IMR-90 (cell line): ENCODE measurements at regions not wholly inside any gene's neighbourhood (a gene's known extent, or its start where the extent isn't known, plus 50 kb on each side); places are given as distances from the start of the nearest gene placed in this dataset.

Experiments used
- ATAC-seq: fragments of 200-7000 bp; cut with Tn5 transposase; 2 replicates; pipeline ENCODE4 v1.9.1; 2020; ENCODE audit warnings: low read depth, mild to moderate bottlenecking, moderate library complexity
- BruUV-seq: library from RNA; stranded (reverse); fragments of 400-500 nt; replicated peaks from 2 replicates; lab custom pipeline; 2021; lab: Mats Ljungman, UMichigan
- CTCF ChIA-PET: fragments of 300-600 bp; formaldehyde crosslinking; extraction: SDS; loops from one replicate; lab custom pipeline; 2021; ENCODE audit warnings: antibody characterized with exemption; lab: Yijun Ruan, JAX
- POLR2A ChIA-PET: fragments of 300-600 bp; sonication (Branson Sonifier 250); formaldehyde crosslinking; loops from one replicate; lab custom pipeline; 2022; ENCODE audit warnings: antibody characterized with exemption; ENCODE audit not compliant: unreplicated experiment; lab: Charles Lee
- DNase-seq: peaks from one replicate; pipeline ENCODE4 v3.0.0; 2013
- H2AFZ ChIP-seq: replicated peaks from 2 replicates; pipeline ENCODE3; 2013; ENCODE audit warnings: low read length, mild to moderate bottlenecking; ENCODE audit not compliant: poor library complexity
- H2AK5ac ChIP-seq: 2 replicates; pipeline ENCODE4 v1.6.1; 2013; ENCODE audit warnings: low read depth, low read length, inconsistent platforms
- H2AK9ac ChIP-seq: replicated peaks from 2 replicates; pipeline ENCODE3; 2013; ENCODE audit warnings: mild to moderate bottlenecking, low read depth, low read length, moderate library complexity; ENCODE audit not compliant: poor library complexity
- H2BK120ac ChIP-seq: 2 replicates; pipeline ENCODE4 v1.6.1; 2013; ENCODE audit warnings: low read depth, low read length, inconsistent platforms
- H2BK15ac ChIP-seq: 3 replicates; pipeline ENCODE4 v1.6.1; 2013; ENCODE audit warnings: low read depth, low read length, inconsistent platforms
- H2BK20ac ChIP-seq: 2 replicates; pipeline ENCODE4 v1.6.1; 2013; ENCODE audit warnings: low read depth, mild to moderate bottlenecking, inconsistent platforms, low read length, moderate library complexity
- H2BK5ac ChIP-seq: 2 replicates; pipeline ENCODE4 v1.6.1; 2013; ENCODE audit warnings: mild to moderate bottlenecking, low read depth, low read length, inconsistent platforms; ENCODE audit not compliant: poor library complexity, severe bottlenecking
- H3K14ac ChIP-seq: replicated peaks from 2 replicates; pipeline ENCODE4 v1.6.1; 2013; ENCODE audit warnings: low read depth, low read length, inconsistent platforms
- H3K18ac ChIP-seq: 2 replicates; pipeline ENCODE4 v1.6.1; 2013; ENCODE audit warnings: low read depth, low read length, control low read depth
- H3K23ac ChIP-seq: 2 replicates; pipeline ENCODE4 v1.6.1; 2013; ENCODE audit warnings: low read depth, low read length, inconsistent platforms
- H3K27ac ChIP-seq: 2 replicates; pipeline ENCODE4 v1.5.1; 2013; ENCODE audit warnings: mild to moderate bottlenecking, control low read depth, low read length; ENCODE audit not compliant: insufficient read depth
- H3K27me3 ChIP-seq: 2 replicates; pipeline ENCODE4 v1.6.1; 2013; ENCODE audit warnings: low read length; ENCODE audit not compliant: control insufficient read depth, insufficient read depth
- H3K36me3 ChIP-seq: 2 replicates; pipeline ENCODE4 v1.6.1; 2013; ENCODE audit warnings: low read length, mixed read lengths; ENCODE audit not compliant: control insufficient read depth, insufficient read depth
- H3K4ac ChIP-seq: 2 replicates; pipeline ENCODE4 v1.6.1; 2013; ENCODE audit warnings: low read depth, low read length, inconsistent platforms
- H3K4me1 ChIP-seq: 2 replicates; pipeline ENCODE4 v1.6.1; 2013; ENCODE audit warnings: low read length, mixed read lengths; ENCODE audit not compliant: control insufficient read depth, insufficient read depth
- H3K4me2 ChIP-seq: 2 replicates; pipeline ENCODE4 v1.6.1; 2013; ENCODE audit warnings: low read depth, mild to moderate bottlenecking, control low read depth, low read length, moderate library complexity
- H3K4me3 ChIP-seq: 2 replicates; pipeline ENCODE4 v1.5.1; 2013; ENCODE audit warnings: low read depth, mild to moderate bottlenecking, control low read depth, low read length, moderate library complexity; ENCODE audit not compliant: insufficient read depth
- H3K56ac ChIP-seq: 2 replicates; pipeline ENCODE4 v1.6.1; 2013; ENCODE audit warnings: low read length, inconsistent platforms; ENCODE audit not compliant: insufficient read depth; ENCODE audit errors: extremely low read depth
- H3K79me1 ChIP-seq, 2 experiments: 2 replicates each; pipeline ENCODE4 v1.6.1; 2013; ENCODE audit warnings: low read length in 2 of 2, inconsistent platforms in 1 of 2, low read depth in 1 of 2
- H3K9ac ChIP-seq: 2 replicates; pipeline ENCODE4 v1.6.1; 2013; ENCODE audit warnings: low read depth, low read length, control low read depth
- H3K9me1 ChIP-seq: 2 replicates; pipeline ENCODE4 v1.6.1; 2013; ENCODE audit warnings: low read length, inconsistent platforms; ENCODE audit not compliant: insufficient read depth
- H3K9me3 ChIP-seq: 2 replicates; pipeline ENCODE4 v1.6.1; 2013; ENCODE audit warnings: low read length; ENCODE audit not compliant: control insufficient read depth, insufficient read depth
- H4K20me1 ChIP-seq: 2 replicates; pipeline ENCODE4 v1.6.1; 2013; ENCODE audit warnings: low read length, inconsistent platforms; ENCODE audit not compliant: insufficient read depth
- H4K5ac ChIP-seq: 2 replicates; pipeline ENCODE4 v1.6.1; 2013; ENCODE audit warnings: mild to moderate bottlenecking, low read depth, low read length, control low read depth
- H4K8ac ChIP-seq, 2 experiments: 2 replicates each; pipeline ENCODE4 v1.6.1; 2013; ENCODE audit warnings: low read depth in 2 of 2, low read length in 2 of 2, control low read depth in 1 of 2, inconsistent platforms in 1 of 2
- H4K91ac ChIP-seq: 2 replicates; pipeline ENCODE4 v1.6.1; 2013; ENCODE audit warnings: low read depth, low read length, inconsistent platforms; ENCODE audit not compliant: insufficient read depth
- BHLHE40 ChIP-seq: fragments of 150-350 bp; IDR thresholded peaks from 2 replicates; pipeline ENCODE4 v1.6.1; 2016; ENCODE audit warnings: mild to moderate bottlenecking, low read depth, low read length
- CEBPB ChIP-seq: IDR thresholded peaks from 2 replicates; pipeline ENCODE4 v1.6.1; 2012; ENCODE audit warnings: low read depth, low read length, improper control_type of control experiment
- CHD1 ChIP-seq: IDR thresholded peaks from 2 replicates; pipeline ENCODE4 v1.6.1; 2012; ENCODE audit warnings: low read depth, low read length, improper control_type of control experiment
- FOS ChIP-seq: fragments of 150-350 bp; IDR thresholded peaks from 2 replicates; pipeline ENCODE4 v1.6.1; 2016; ENCODE audit warnings: low read depth, low read length
- MAFK ChIP-seq: IDR thresholded peaks from 2 replicates; pipeline ENCODE4 v1.6.1; 2012; ENCODE audit warnings: low read depth, low read length, improper control_type of control experiment
- MAZ ChIP-seq: IDR thresholded peaks from 2 replicates; pipeline ENCODE4 v1.6.1; 2012; ENCODE audit warnings: low read depth, mild to moderate bottlenecking, low read length, improper control_type of control experiment, moderate library complexity, borderline replicate concordance
- MXI1 ChIP-seq: IDR thresholded peaks from 2 replicates; pipeline ENCODE4 v1.6.1; 2012; ENCODE audit warnings: low read depth, mild to moderate bottlenecking, low read length, moderate library complexity, borderline replicate concordance
- NFE2L2 ChIP-seq: fragments of 150-350 bp; IDR thresholded peaks from 2 replicates; pipeline ENCODE4 v1.6.1; 2016; ENCODE audit warnings: low read depth, mild to moderate bottlenecking, low read length
- POLR2A ChIP-seq: IDR thresholded peaks from 2 replicates; pipeline ENCODE4 v1.6.1; 2012; ENCODE audit warnings: mild to moderate bottlenecking, low read depth, low read length
- RAD21 ChIP-seq: IDR thresholded peaks from 2 replicates; pipeline ENCODE4 v1.6.1; 2012; ENCODE audit warnings: low read length, improper control_type of control experiment
- RCOR1 ChIP-seq: IDR thresholded peaks from 2 replicates; pipeline ENCODE4 v1.6.1; 2012; ENCODE audit warnings: mild to moderate bottlenecking, low read length, improper control_type of control experiment; ENCODE audit not compliant: insufficient replicate concordance
- RFX5 ChIP-seq: IDR thresholded peaks from 2 replicates; pipeline ENCODE4 v1.8.0; 2012; ENCODE audit warnings: low read depth, mild to moderate bottlenecking, low read length, moderate library complexity
- SMC3 ChIP-seq: fragments of 150-350 bp; IDR thresholded peaks from 2 replicates; pipeline ENCODE4 v1.6.1; 2016; ENCODE audit warnings: low read depth, mild to moderate bottlenecking, antibody characterized with exemption, low read length, moderate library complexity
- WGBS, 2 experiments: methylation state at CpG; one replicate each; pipeline versions ENCODE4 v1.1.5 to v1.1.7; 2013; ENCODE audit warnings: missing lambda C conversion rate in 2 of 2; ENCODE audit not compliant: insufficient read length in 1 of 2; ENCODE audit errors: extremely low coverage in 2 of 2; 5-methylcytosine and 5-hydroxymethylcytosine counted together
- dilution Hi-C: fragments of 300-500 bp; cut with HindIII; formaldehyde crosslinking; loops from one replicate; pipeline ENCODE4 v1.14.3; 2018; ENCODE audit warnings: low sequenced_read_pairs; ENCODE audit not compliant: unreplicated experiment
- in situ Hi-C: fragments of 300-500 bp; cut with MboI; formaldehyde crosslinking; loops from 3 replicates; pipeline ENCODE4 v1.14.3; 2019; ENCODE audit warnings: low sequenced_read_pairs, inconsistent platforms, mixed read lengths
- intact Hi-C: fragments of 100-400 bp; cut with micrococcal nuclease; formaldehyde crosslinking; loops from 2 replicates; pipeline ENCODE4 v1.10.0; 2022
- TF ChIP-seq, protein P1 (sequence below): fragments of 150-350 bp; IDR thresholded peaks from 2 replicates; pipeline ENCODE4 v1.6.1; 2017; ENCODE audit warnings: mild to moderate bottlenecking, antibody characterized with exemption, low read length, low read depth
- TF ChIP-seq, protein P2 (sequence below): conservative IDR thresholded peaks from 2 replicates; pipeline ENCODE4 v1.5.1; 2012; ENCODE audit warnings: mild to moderate bottlenecking, low read depth, low read length, improper control_type of control experiment
- TF ChIP-seq, protein P3 (sequence below): fragments of 150-350 bp; IDR thresholded peaks from 2 replicates; pipeline ENCODE4 v1.6.1; 2016; ENCODE audit warnings: low read depth, mild to moderate bottlenecking, low read length, moderate library complexity, borderline replicate concordance

DNA sequence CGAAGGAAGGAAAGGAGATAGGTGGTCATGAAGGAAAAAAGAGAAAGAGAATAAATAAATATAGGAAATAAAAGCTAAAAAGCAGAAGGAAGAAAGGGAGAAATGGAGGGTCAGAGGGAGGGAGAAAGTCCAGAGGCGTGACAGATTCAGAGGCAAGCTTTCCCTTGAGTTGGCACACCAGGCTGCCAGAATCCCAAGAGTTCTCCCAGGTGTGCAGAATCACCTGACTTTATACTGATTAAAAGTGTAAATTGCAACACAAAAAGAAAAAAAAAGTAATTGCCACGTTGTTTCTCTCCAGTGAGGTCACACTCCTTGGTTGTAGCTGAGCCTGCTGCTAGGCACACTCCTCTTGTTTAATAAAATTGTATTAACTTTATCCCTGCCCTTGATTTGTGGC is 669.9 kb upstream of the PKN2 start:
- POLR2A ChIA-PET = no interaction called here
- no CpG with 5 or more reads among the region's 3 CpGs for WGBS, 2 experiments

More for the DNA sequence above, 669.9 kb upstream of the PKN2 start:
- Histone ChIP-seq H2BK15ac (no peak overlapping the region), H3K14ac (no peak overlapping the region), H3K4ac (no peak overlapping the region), H3K23ac (no peak overlapping the region), H3K79me1 (no peaks in the 10 kb centered on the region), H2AFZ (no peak overlapping the region), H3K4me1 (no peaks in the 10 kb centered on the region), H3K27ac (no peak overlapping the region), H2AK9ac (no peak overlapping the region), H2BK20ac (no peak overlapping the region), H4K91ac (no peak overlapping the region), H3K4me3 (no peak overlapping the region), H3K18ac (no peak overlapping the region), H2BK120ac (no peak overlapping the region), H3K4me2 (no peak overlapping the region), H3K56ac (no peak overlapping the region), H4K20me1 (no peaks in the 10 kb centered on the region), H4K5ac (no peak overlapping the region), H3K9me3 (no peaks in the 10 kb centered on the region), H3K36me3 (no peaks in the 10 kb centered on the region), H3K9ac (no peak overlapping the region), H2AK5ac (no peak overlapping the region), H2BK5ac (no peak overlapping the region), H3K9me1 (no peaks in the 10 kb centered on the region; the same call in 1 of the 2 replicates), H3K27me3 (no peaks in the 10 kb centered on the region), H4K8ac (no peak overlapping the region)
- TF ChIP-seq MAFK (no peak), SMC3 (no peak), RAD21 (no peak), RCOR1 (no peak), POLR2A (no peak), CHD1 (no peak), BHLHE40 (no peak), MXI1 (no peak), CEBPB (no peak), RFX5 (no peak), FOS (no peak), NFE2L2 (no peak), MAZ (no peak)
- TF ChIP-seq, protein P1, sequence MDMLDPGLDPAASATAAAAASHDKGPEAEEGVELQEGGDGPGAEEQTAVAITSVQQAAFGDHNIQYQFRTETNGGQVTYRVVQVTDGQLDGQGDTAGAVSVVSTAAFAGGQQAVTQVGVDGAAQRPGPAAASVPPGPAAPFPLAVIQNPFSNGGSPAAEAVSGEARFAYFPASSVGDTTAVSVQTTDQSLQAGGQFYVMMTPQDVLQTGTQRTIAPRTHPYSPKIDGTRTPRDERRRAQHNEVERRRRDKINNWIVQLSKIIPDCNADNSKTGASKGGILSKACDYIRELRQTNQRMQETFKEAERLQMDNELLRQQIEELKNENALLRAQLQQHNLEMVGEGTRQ = no peak
- TF ChIP-seq, protein P2, sequence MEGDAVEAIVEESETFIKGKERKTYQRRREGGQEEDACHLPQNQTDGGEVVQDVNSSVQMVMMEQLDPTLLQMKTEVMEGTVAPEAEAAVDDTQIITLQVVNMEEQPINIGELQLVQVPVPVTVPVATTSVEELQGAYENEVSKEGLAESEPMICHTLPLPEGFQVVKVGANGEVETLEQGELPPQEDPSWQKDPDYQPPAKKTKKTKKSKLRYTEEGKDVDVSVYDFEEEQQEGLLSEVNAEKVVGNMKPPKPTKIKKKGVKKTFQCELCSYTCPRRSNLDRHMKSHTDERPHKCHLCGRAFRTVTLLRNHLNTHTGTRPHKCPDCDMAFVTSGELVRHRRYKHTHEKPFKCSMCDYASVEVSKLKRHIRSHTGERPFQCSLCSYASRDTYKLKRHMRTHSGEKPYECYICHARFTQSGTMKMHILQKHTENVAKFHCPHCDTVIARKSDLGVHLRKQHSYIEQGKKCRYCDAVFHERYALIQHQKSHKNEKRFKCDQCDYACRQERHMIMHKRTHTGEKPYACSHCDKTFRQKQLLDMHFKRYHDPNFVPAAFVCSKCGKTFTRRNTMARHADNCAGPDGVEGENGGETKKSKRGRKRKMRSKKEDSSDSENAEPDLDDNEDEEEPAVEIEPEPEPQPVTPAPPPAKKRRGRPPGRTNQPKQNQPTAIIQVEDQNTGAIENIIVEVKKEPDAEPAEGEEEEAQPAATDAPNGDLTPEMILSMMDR = no peak
- TF ChIP-seq, protein P3, sequence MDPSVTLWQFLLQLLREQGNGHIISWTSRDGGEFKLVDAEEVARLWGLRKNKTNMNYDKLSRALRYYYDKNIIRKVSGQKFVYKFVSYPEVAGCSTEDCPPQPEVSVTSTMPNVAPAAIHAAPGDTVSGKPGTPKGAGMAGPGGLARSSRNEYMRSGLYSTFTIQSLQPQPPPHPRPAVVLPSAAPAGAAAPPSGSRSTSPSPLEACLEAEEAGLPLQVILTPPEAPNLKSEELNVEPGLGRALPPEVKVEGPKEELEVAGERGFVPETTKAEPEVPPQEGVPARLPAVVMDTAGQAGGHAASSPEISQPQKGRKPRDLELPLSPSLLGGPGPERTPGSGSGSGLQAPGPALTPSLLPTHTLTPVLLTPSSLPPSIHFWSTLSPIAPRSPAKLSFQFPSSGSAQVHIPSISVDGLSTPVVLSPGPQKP = no peak
- intact Hi-C loops (no loop called here), dilution Hi-C loops (no loop called here), in situ Hi-C loops (no loop called here)
- DNase-seq (no peak), ATAC-seq (no peak)
- CTCF ChIA-PET = interaction anchor here (0.7 kb wide), 1 partner anchor 686 kb away, joined by 3 read pairs; no protein-coding TSS in a partner anchor
- BruUV-seq = no TSS peak
